Peyer's patch (tissue), 4 donors: ENCODE measurements at regions not wholly inside any gene's neighbourhood (a gene's known extent, or its start where the extent isn't known, plus 50 kb on each side); places are given as distances from the start of the nearest gene placed in this dataset.

Experiments
- CTCF ChIP-seq, 6 experiments: fragments of 450-650 bp in 4 of 6; fragments of 200-600 bp in 2 of 6; sonication (generic) in 1 of 6; IDR thresholded peaks; one replicate each; pipeline ENCODE4 v1.5.1; 2017 to 2019; ENCODE audit warnings: antibody characterized with exemption in 6 of 6, mild to moderate bottlenecking in 3 of 6, moderate library complexity in 1 of 6
- POLR2A ChIP-seq, 2 donors: fragments of 450-650 bp; IDR thresholded peaks; one replicate each; pipeline ENCODE4 v1.5.1; 2017; ENCODE audit warnings: antibody characterized with exemption in 2 of 2, mild to moderate bottlenecking in 2 of 2, moderate library complexity in 2 of 2

DNA sequence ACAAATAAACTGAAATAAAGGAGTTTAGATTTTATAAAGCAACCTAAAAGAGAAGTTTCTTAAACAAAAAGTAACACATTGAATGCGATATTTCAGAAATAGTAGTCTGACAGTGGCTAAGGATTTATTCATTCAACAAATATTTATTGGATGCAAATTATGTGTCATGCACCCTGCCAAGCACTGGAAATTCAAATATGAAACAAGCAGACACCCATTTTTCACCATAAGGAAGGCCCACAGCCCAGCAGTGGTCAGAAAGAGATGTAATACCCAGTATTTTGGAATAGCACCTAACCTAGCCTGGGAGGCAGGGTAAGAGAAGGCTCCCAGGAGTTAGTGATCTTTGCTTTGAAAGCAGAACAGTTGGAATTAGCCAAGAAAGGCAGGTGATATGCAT is 855.1 kb upstream of the TENM3 start:
- TF ChIP-seq CTCF (IDR thresholded peaks at IDR 0.05) (no peak), POLR2A (IDR thresholded peaks at IDR 0.05) (no peak)
